ENCODE measurements at regions not wholly inside any gene's neighbourhood (a gene's known extent, or its start where the extent isn't known, plus 50 kb on each side); places are given as distances from the start of the nearest gene placed in this dataset.

DNA sequence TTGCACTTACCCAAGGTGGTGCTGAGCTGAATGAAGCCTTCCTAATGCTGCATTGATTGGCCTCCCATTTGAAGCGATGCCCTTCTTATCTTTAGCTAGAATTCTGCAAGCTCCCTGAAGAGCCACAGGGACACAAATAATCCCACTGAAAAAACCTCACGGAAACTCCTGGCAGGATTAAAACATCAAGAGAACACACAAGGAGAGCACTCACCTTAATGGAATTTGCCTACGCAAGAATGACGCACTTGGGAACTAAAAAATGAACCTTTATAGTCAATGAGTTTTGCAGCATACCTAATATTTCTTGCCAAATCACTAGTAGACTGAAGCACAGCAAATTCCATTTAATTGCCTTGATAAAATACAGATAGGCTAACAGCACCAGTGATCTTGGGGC, 232.8 kb upstream of the UBASH3B start:
- no peaks in the 10 kb centered on the region for H3F3A ChIP-seq (ENCODE audit: low read depth)
- no peak overlapping the region for H3K4me2 ChIP-seq
- Mint-ChIP-seq H3K36me3 (peaks cover 3% of the 10 kb centered on the region), H3K4me3 (no peak overlapping the region), H3K9me3 (peaks cover 1% of the 10 kb centered on the region), H3K27me3 (ENCODE audit: insufficient read depth, low read depth) (peaks cover 2% of the 10 kb centered on the region), H3K27ac (peak overlapping the region; percentile 43), H3K4me1 (peaks cover 23% of the 10 kb centered on the region)
- H3K4me3 ChIP-seq = no peak overlapping the region
- no peaks in the 10 kb centered on the region for H3K9me3 ChIP-seq (ENCODE audit: low read depth)
- H4K20me1 ChIP-seq (ENCODE audit: low read depth) = no peaks in the 10 kb centered on the region
- no peak overlapping the region for H2AFZ ChIP-seq (replicated peaks)
- no peak overlapping the region for H3K9ac ChIP-seq
- TF ChIP-seq EZH2phosphoT487 (IDR thresholded peaks at IDR 0.05) = no peak
- TF ChIP-seq EZH2 (IDR thresholded peaks at IDR 0.05) = no peak
- TF ChIP-seq, protein P1, sequence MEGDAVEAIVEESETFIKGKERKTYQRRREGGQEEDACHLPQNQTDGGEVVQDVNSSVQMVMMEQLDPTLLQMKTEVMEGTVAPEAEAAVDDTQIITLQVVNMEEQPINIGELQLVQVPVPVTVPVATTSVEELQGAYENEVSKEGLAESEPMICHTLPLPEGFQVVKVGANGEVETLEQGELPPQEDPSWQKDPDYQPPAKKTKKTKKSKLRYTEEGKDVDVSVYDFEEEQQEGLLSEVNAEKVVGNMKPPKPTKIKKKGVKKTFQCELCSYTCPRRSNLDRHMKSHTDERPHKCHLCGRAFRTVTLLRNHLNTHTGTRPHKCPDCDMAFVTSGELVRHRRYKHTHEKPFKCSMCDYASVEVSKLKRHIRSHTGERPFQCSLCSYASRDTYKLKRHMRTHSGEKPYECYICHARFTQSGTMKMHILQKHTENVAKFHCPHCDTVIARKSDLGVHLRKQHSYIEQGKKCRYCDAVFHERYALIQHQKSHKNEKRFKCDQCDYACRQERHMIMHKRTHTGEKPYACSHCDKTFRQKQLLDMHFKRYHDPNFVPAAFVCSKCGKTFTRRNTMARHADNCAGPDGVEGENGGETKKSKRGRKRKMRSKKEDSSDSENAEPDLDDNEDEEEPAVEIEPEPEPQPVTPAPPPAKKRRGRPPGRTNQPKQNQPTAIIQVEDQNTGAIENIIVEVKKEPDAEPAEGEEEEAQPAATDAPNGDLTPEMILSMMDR (IDR thresholded peaks at IDR 0.05) = no peak
- H3K36me3 ChIP-seq = no peaks in the 10 kb centered on the region
- H3K27me3 ChIP-seq = no peaks in the 10 kb centered on the region
- no peaks in the 10 kb centered on the region for H3K79me2 ChIP-seq (ENCODE audit: low read depth)
- no peak for DNase-seq (ENCODE audit: low spot score)
- no peak overlapping the region for H3K27ac ChIP-seq
- H3K4me1 ChIP-seq = no peaks in the 10 kb centered on the region

DNA sequence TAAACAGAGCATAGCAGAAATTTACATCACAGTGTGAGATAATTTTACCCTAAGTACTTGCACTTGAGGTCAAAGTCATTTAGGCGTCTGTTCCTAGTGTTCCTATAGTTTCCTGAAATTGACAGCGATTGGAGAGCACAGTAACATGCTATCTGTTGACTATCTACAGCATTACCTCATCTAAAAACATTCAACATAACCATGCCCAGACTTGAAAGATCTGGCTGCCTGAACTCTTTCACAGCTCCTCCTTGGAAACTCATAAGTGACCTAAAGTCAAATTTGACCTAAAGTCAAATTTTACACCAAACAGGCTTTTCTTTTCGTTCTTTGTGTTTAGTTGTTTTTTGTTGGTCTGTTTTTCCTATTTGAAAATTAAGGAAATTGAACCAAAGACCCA, 233.8 kb upstream of the UBASH3B start:
- H3K4me3 Mint-ChIP-seq = no peak overlapping the region
- peaks cover 2% of the 10 kb centered on the region for H3K9me3 Mint-ChIP-seq

DNA sequence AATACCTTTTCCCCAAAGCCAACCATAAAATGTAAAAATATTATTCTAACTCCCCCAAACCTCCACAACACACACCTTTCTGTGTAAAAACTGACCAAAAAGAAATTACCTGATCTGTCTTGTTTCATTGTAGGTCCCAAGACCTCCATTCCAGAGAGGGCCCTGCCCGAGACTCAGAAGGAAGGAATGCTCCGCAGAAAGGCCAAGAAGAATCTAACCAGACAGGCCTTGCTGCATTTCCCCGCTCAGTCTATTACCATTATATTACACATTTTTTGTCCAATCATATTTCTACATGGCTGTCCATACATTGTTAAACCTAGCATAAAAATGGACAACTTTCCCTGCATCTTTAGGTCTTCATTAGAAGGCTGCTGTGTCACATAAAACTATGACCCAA, 237.5 kb upstream of the UBASH3B start:
- no peaks in the 10 kb centered on the region for H3F3A ChIP-seq (ENCODE audit: low read depth)
- H3K27me3 ChIP-seq = no peaks in the 10 kb centered on the region
- H3K9me3 Mint-ChIP-seq = peaks cover 17% of the 10 kb centered on the region
- peaks cover 22% of the 10 kb centered on the region for H3K4me1 Mint-ChIP-seq
- H2AFZ ChIP-seq (replicated peaks) = no peak overlapping the region
- H3K36me3 Mint-ChIP-seq = peaks cover 4% of the 10 kb centered on the region
- no peak overlapping the region for H3K4me2 ChIP-seq
- H3K27ac Mint-ChIP-seq = no peak overlapping the region
- peaks cover 8% of the 10 kb centered on the region for H3K9me3 ChIP-seq (ENCODE audit: low read depth)
- H4K20me1 ChIP-seq (ENCODE audit: low read depth) = no peaks in the 10 kb centered on the region
- no peaks in the 10 kb centered on the region for H3K4me1 ChIP-seq
- H3K79me2 ChIP-seq (ENCODE audit: low read depth) = no peaks in the 10 kb centered on the region
- TF ChIP-seq EZH2 (IDR thresholded peaks at IDR 0.05) (no peak), EZH2phosphoT487 (IDR thresholded peaks at IDR 0.05) (no peak)
- TF ChIP-seq, protein P1 (IDR thresholded peaks at IDR 0.05) = no peak
- no peak overlapping the region for H3K27ac ChIP-seq
- H3K4me3 ChIP-seq = no peak overlapping the region
- no peak for DNase-seq (ENCODE audit: low spot score)
- no peak overlapping the region for H3K9ac ChIP-seq
- no peak overlapping the region for H3K4me3 Mint-ChIP-seq
- H3K27me3 Mint-ChIP-seq (ENCODE audit: insufficient read depth, low read depth) = peaks cover 2% of the 10 kb centered on the region
- H3K36me3 ChIP-seq = no peaks in the 10 kb centered on the region

More for the DNA sequence above, 233.8 kb upstream of the UBASH3B start:
- Histone ChIP-seq H2AFZ (replicated peaks) (no peak overlapping the region), H3K27me3 (no peaks in the 10 kb centered on the region), H3K4me3 (no peak overlapping the region), H3F3A (ENCODE audit: low read depth) (no peaks in the 10 kb centered on the region), H3K9me3 (ENCODE audit: low read depth) (no peaks in the 10 kb centered on the region), H4K20me1 (ENCODE audit: low read depth) (no peaks in the 10 kb centered on the region), H3K4me1 (no peaks in the 10 kb centered on the region), H3K36me3 (no peaks in the 10 kb centered on the region), H3K27ac (no peak overlapping the region), H3K4me2 (no peak overlapping the region), H3K79me2 (ENCODE audit: low read depth) (no peaks in the 10 kb centered on the region), H3K9ac (no peak overlapping the region)
- H3K27me3 Mint-ChIP-seq (ENCODE audit: insufficient read depth, low read depth) = peaks cover 2% of the 10 kb centered on the region
- TF ChIP-seq EZH2phosphoT487 (IDR thresholded peaks at IDR 0.05) (no peak), EZH2 (IDR thresholded peaks at IDR 0.05) (no peak)
- TF ChIP-seq, protein P1 (IDR thresholded peaks at IDR 0.05) = no peak
- H3K36me3 Mint-ChIP-seq = peaks cover 4% of the 10 kb centered on the region
- no peak for DNase-seq (ENCODE audit: low spot score)
- H3K4me1 Mint-ChIP-seq = peaks cover 23% of the 10 kb centered on the region
- H3K27ac Mint-ChIP-seq = no peak overlapping the region
